Activated naive CD8-positive, alpha-beta T cell treated with anti-CD3 and anti-CD28 coated beads for 36 hours (primary cell): ENCODE measurements at regions not wholly inside any gene's neighbourhood (a gene's known extent, or its start where the extent isn't known, plus 50 kb on each side); places are given as distances from the start of the nearest gene placed in this dataset.

Source experiments
- DNase-seq: peaks from one replicate; pipeline ENCODE4 v3.0.0; 2021
- H3K27ac Mint-ChIP-seq: one replicate; pipeline ENCODE4 v1.8.0; 2022; ENCODE audit warnings: mild to moderate bottlenecking, moderate library complexity, mixed read lengths
- H3K27me3 Mint-ChIP-seq: one replicate; pipeline ENCODE4 v1.8.0; 2022; ENCODE audit warnings: mild to moderate bottlenecking, mixed read lengths
- H3K36me3 Mint-ChIP-seq: one replicate; pipeline ENCODE4 v1.8.0; 2021; ENCODE audit warnings: mild to moderate bottlenecking, mixed read lengths
- H3K4me1 Mint-ChIP-seq: one replicate; pipeline ENCODE4 v1.8.0; 2021; ENCODE audit warnings: mixed read lengths
- H3K4me3 Mint-ChIP-seq: one replicate; pipeline ENCODE4 v1.8.0; 2022; ENCODE audit warnings: mild to moderate bottlenecking, moderate library complexity, mixed read lengths
- H3K9me3 Mint-ChIP-seq: one replicate; pipeline ENCODE4 v1.8.0; 2022; ENCODE audit warnings: mixed read lengths

DNA sequence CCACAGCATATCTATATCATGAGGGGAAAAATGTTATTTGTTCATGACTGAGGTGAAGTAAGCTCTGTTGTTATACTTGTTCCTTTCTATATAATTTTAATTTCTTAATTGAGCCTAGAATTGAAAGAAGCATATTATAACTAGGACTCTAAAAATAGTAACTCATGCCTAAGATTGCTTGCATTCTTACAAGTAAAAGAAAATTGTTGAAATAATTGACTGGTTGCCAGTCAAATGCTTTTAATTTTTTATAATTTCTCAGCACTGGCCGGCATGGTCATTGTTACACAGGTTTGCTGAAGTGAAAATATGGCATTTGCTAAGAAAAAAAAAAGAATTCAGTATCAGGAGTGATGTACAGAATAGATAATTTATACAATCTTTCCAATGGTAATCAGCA, 104.8 kb downstream of the GASK1B start:
- H3K4me1 Mint-ChIP-seq, result no peaks in the 10 kb centered on the region
- H3K9me3 Mint-ChIP-seq, result no peaks in the 10 kb centered on the region
- DNase-seq, result no peak
- H3K27ac Mint-ChIP-seq, result no peak overlapping the region
- H3K36me3 Mint-ChIP-seq, result no peaks in the 10 kb centered on the region
- no peak overlapping the region for H3K4me3 Mint-ChIP-seq
- H3K27me3 Mint-ChIP-seq, result no peaks in the 10 kb centered on the region

DNA sequence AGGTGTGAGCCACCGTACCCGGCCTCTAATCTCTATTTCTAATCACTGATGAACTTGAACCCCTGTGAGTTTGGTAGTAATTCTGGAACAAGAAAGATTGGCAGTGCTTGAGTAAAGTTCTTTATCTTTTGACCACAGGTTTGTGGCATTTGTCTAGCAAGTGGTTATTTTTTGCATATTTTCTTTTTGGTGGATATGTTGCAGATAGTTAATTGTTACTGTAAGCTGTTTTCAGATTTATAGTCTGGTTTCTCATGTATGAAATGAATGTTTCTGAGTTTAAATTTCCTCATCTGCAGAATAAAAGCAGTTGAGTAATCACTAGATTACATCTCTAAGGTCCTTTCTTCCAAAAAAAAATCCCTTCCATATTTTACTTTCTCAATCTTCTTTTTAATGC, 105.2 kb downstream of the GASK1B start:
- no peak overlapping the region for H3K4me3 Mint-ChIP-seq
- H3K27me3 Mint-ChIP-seq, result no peaks in the 10 kb centered on the region
- H3K9me3 Mint-ChIP-seq, result no peaks in the 10 kb centered on the region
- H3K4me1 Mint-ChIP-seq, result no peaks in the 10 kb centered on the region
- H3K36me3 Mint-ChIP-seq, result no peaks in the 10 kb centered on the region
- DNase-seq, result no peak
- H3K27ac Mint-ChIP-seq, result no peak overlapping the region

DNA sequence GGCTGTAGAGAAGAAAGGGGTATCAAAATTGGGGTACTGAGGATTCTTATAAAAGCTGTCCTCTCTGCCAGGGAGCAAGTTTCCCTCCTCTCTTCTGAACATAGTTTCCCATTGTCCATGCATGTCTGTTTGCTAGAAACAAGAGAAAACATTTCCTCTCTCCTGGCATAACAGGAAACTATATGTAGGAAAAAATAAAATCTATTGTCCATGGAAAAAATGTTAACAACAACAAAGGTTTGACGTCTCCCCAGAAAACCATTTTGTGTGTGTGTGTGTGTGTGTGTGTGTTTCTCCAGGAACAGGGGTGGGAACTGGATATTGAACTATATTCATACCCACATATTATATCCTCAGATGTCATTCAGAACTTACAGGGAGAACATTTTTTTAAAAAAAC, 107.2 kb downstream of the GASK1B start:
- H3K9me3 Mint-ChIP-seq, result no peaks in the 10 kb centered on the region
- H3K27me3 Mint-ChIP-seq, result no peaks in the 10 kb centered on the region
- no peak for DNase-seq
- H3K36me3 Mint-ChIP-seq, result no peaks in the 10 kb centered on the region
- no peaks in the 10 kb centered on the region for H3K4me1 Mint-ChIP-seq
- no peak overlapping the region for H3K27ac Mint-ChIP-seq
- H3K4me3 Mint-ChIP-seq, result no peak overlapping the region

DNA sequence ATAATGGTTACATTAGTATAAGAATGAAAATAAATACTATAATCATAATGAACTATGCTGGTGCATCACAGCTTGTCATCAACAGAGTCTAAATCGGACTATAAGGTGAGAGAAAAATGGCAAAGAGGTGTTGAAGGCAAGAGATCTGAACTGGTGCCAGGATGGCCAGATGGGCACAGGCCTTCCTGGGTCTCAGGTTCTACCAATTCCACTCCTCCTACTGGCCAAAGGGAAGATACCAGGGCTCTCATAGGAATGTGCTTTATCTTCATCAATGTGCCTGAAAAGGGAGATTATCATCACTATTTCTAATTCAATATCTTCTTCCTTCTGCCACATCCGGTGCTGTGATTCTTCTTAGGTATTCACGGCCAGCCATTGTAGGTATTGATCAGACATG, 107.6 kb downstream of the GASK1B start:
- no peak for DNase-seq
- H3K4me1 Mint-ChIP-seq, result no peaks in the 10 kb centered on the region
- no peak overlapping the region for H3K4me3 Mint-ChIP-seq
- no peaks in the 10 kb centered on the region for H3K27me3 Mint-ChIP-seq
- no peaks in the 10 kb centered on the region for H3K36me3 Mint-ChIP-seq
- no peaks in the 10 kb centered on the region for H3K9me3 Mint-ChIP-seq
- no peak overlapping the region for H3K27ac Mint-ChIP-seq

DNA sequence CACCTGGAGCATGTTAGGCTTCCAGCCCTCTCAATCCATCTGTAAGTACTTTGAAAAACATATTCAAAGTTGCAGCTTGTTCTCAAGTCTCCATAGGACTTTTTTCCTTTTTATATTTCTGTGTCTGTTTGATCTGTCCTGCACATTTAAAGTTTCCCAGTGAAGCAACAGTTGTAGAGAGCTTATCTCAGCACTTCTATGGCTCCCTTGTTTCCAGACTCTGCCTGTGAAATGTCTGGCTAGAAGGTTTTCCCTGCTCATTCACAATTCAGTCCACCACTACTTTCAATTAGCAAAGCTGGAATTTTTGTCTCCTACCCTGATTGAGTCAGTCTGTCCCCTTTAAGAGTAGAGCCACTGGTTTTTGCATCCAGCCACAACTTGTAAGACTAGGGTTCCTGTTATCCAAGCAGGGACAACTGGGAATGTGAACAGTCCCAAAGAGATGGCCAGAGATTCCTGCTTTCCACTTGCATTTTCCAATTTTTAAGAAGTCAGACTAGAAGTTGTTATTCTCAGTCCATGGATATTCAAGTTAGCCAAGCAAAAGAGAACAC, 116.1 kb downstream of the GASK1B start:
- H3K27me3 Mint-ChIP-seq, result no peaks in the 10 kb centered on the region
- H3K27ac Mint-ChIP-seq, result no peak overlapping the region
- H3K9me3 Mint-ChIP-seq, result no peaks in the 10 kb centered on the region
- no peaks in the 10 kb centered on the region for H3K4me1 Mint-ChIP-seq
- DNase-seq, result no peak
- no peak overlapping the region for H3K4me3 Mint-ChIP-seq
- H3K36me3 Mint-ChIP-seq, result no peaks in the 10 kb centered on the region

DNA sequence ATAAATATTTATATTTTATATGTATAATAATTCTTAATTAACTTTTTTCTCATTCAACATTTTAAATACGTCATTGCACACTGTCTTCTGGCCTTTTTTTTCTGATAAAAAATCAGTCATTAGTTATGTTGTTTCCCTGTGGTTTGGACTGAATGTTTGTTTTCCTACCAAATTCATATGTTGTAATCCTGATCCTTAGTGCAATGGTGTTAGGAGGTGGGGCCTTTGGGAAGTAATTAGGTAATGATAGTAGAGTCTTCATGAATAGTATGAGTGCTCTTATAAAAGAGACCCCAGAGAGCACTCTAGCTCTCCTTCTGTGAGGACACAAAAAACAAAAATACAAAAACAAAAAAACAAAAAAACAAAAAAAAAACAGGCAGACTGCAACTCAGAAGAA, 117.2 kb downstream of the GASK1B start:
- H3K9me3 Mint-ChIP-seq, result no peaks in the 10 kb centered on the region
- no peaks in the 10 kb centered on the region for H3K36me3 Mint-ChIP-seq
- H3K4me3 Mint-ChIP-seq, result no peak overlapping the region
- no peak for DNase-seq
- H3K27ac Mint-ChIP-seq, result no peak overlapping the region
- H3K4me1 Mint-ChIP-seq, result no peaks in the 10 kb centered on the region
- no peaks in the 10 kb centered on the region for H3K27me3 Mint-ChIP-seq

DNA sequence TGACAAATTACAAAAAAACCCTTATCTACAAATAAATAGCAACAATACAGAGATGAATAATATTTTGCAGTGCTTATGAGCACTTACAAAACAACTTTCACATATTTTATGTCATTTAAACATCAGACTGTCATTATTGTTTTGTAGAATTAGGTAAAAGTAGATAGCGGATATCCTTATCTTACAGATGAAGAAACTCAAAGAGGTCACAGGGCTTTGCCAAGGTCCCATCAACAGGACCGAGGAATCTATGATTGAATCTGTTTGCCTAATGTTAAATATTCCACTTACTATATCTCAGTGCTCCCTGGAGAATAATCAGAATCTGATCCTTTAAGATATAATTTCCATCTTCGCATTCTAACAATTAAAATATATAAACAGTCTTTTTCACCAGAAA, 119.0 kb downstream of the GASK1B start:
- no peak for DNase-seq
- no peaks in the 10 kb centered on the region for H3K4me1 Mint-ChIP-seq
- H3K27ac Mint-ChIP-seq, result no peak overlapping the region
- no peaks in the 10 kb centered on the region for H3K36me3 Mint-ChIP-seq
- H3K27me3 Mint-ChIP-seq, result no peaks in the 10 kb centered on the region
- H3K4me3 Mint-ChIP-seq, result no peak overlapping the region
- no peaks in the 10 kb centered on the region for H3K9me3 Mint-ChIP-seq

DNA sequence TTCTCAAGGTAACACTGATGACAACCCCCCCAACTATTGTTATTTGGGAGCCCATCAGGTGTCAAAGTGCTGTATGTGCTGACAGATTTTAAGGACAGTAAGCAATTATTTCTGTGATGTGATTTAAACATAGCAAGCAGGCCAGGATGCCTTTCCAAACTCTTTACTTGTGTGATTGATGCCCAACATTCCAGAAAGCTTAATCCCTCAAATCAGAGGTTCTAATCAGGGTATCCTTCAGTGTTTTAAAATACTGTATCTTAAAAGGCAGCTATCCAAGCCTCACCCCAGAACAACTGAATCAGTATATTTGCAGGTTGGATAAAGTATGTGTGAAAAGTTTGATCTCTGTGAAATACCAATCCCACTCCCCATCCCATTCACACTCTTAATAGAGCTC, 119.7 kb downstream of the GASK1B start:
- DNase-seq, result no peak
- H3K27ac Mint-ChIP-seq, result no peak overlapping the region
- no peak overlapping the region for H3K4me3 Mint-ChIP-seq
- H3K27me3 Mint-ChIP-seq, result no peaks in the 10 kb centered on the region
- no peaks in the 10 kb centered on the region for H3K36me3 Mint-ChIP-seq
- no peaks in the 10 kb centered on the region for H3K4me1 Mint-ChIP-seq
- H3K9me3 Mint-ChIP-seq, result no peaks in the 10 kb centered on the region

DNA sequence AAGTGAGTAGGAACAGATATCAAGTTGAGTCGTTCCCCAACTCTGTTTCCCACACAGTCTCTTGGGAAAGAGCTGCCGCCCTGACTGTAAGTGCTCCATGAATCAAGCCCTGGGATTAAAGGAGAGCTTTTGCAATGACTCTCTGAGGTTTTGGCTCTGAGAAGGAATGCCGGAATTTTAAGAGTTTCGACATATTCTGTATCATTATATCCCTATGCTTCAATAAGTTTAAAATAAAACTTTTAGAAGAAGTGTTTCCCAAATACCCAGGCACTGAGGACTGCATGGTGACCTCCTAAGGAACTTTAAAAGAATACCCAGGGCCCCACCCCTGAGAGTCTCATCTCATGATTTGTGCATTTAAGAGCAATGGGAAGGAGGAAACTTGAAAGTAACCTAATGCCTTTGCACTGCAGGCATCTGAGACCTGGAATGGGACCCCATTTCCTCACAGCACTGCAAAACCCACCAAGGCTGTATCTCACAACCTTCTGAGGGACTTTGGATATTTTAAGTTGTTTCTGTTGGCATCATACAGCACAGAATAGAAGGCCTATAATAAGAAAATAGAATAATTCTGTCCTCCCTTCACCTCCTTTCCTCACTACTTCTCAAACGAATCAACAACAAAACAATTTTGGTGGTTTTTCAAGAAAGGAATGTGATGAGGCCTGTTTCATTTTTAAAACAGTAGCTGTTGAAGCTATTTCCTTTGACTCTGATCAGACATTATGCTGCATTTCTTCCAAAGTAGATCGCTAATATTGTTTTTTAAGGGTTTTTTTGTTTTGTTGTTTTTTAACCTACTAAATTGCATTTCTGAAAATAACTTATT, 121.2 kb downstream of the GASK1B start:
- H3K36me3 Mint-ChIP-seq, result no peaks in the 10 kb centered on the region
- H3K27ac Mint-ChIP-seq, result no peak overlapping the region

DNA sequence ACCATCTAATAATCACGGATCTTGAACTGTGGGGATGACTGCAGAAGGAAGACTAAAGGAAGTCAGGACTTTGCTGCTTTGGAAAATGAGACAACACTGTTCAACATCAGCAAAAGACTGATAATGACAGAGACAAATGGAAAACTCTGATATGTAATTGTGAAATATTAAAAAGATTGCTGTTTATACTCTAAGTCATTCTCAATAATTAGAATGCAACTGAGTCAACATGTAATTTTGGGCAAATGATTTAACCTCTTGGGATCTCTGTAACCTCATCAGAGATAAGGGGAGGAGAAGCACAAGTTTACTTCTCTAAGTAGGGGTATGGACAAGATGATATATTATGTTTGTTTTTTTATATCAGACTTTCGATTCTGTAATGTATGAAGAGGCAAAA, 121.9 kb downstream of the GASK1B start:
- H3K27ac Mint-ChIP-seq, result no peak overlapping the region
- H3K4me1 Mint-ChIP-seq, result no peaks in the 10 kb centered on the region
- H3K9me3 Mint-ChIP-seq, result peaks cover 3% of the 10 kb centered on the region
- no peaks in the 10 kb centered on the region for H3K36me3 Mint-ChIP-seq
- H3K27me3 Mint-ChIP-seq, result no peaks in the 10 kb centered on the region
- no peak for DNase-seq
- no peak overlapping the region for H3K4me3 Mint-ChIP-seq

More for the DNA sequence above, 121.2 kb downstream of the GASK1B start:
- Mint-ChIP-seq H3K9me3 (no peaks in the 10 kb centered on the region), H3K27me3 (no peaks in the 10 kb centered on the region), H3K4me3 (no peak overlapping the region), H3K4me1 (no peaks in the 10 kb centered on the region)
- no peak for DNase-seq

DNA sequence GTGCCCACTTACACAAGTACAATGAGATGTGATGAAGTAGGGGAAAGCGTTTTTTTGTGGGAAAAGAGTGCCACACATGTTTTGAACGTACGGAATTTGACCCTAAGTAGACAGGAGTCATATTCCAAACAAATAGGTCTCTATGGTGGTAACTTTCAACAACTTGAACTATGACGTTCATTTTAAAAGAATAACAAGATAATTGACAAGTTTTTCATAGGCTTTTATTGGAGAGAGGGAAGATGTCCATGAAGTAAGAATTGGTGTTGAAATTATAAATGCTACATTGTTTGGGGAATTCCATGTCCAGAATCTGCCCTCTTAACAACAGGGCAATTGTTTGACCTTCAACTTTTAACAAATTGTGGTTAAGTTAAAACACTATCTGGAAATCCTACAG, 126.5 kb downstream of the GASK1B start:
- Mint-ChIP-seq H3K9me3 (peaks cover 3% of the 10 kb centered on the region), H3K4me3 (no peak overlapping the region), H3K27ac (no peak overlapping the region), H3K36me3 (no peaks in the 10 kb centered on the region), H3K4me1 (no peaks in the 10 kb centered on the region), H3K27me3 (no peaks in the 10 kb centered on the region)
- DNase-seq, result no peak

DNA sequence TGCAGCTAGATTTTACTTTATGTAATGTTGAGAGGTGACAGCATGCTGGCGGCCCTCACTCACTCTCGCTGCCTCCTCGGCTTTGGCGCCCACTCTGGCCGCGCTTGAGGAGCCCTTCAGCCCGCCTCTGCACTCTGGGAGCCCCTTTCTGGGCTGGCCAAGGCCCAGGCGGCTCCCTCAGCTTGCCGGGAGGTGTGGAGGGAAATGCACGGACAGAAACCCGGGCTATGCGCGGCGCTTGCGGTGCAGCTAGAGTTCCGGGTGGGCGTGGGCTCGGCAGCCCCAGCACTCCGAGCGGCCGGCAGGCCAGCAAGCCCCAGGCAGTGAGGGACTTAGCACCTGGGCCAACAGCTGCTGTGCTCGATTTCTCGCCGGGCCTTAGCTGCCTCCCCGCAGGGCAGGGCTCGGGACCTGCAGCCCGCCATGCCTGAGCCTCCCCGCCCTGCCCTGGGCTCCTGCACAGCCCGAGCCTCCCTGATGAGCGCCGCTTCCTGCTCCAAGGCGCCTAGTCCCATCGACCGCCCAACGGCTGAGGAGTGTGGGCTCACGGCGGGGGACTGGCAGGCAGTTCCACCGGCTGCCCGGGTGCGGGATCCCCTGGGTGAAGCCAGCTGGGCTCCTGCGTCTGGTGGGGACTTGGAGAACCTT, 128.7 kb downstream of the GASK1B start:
- Mint-ChIP-seq H3K27ac (no peak overlapping the region), H3K9me3 (peaks cover 4% of the 10 kb centered on the region), H3K4me1 (no peaks in the 10 kb centered on the region), H3K4me3 (no peak overlapping the region), H3K27me3 (no peaks in the 10 kb centered on the region), H3K36me3 (no peaks in the 10 kb centered on the region)
- DNase-seq, result no peak

DNA sequence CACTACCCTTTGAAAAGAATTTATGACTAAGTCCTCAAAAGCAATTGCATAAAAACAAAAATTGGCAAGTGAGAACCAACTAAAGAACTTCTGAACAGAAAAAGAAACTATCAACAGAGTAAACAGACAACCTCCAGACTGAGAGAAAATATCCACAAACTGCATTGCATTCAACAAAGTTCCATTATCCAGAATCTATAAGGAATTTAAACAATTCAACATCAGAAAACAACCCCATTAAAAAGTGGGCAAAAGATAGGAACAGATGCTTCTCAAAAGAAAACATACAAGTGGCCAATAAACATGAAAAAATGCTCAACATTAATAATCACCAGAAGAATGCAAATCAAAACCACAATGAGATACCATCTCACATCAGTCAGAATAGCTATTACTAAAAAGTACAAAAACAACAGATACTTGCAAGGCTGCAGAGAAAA, 130.2 kb downstream of the GASK1B start:
- no peaks in the 10 kb centered on the region for H3K36me3 Mint-ChIP-seq
- H3K27me3 Mint-ChIP-seq, result no peaks in the 10 kb centered on the region
- DNase-seq, result no peak
- H3K4me1 Mint-ChIP-seq, result no peaks in the 10 kb centered on the region
- no peak overlapping the region for H3K4me3 Mint-ChIP-seq
- peaks cover 8% of the 10 kb centered on the region for H3K9me3 Mint-ChIP-seq
- no peak overlapping the region for H3K27ac Mint-ChIP-seq

DNA sequence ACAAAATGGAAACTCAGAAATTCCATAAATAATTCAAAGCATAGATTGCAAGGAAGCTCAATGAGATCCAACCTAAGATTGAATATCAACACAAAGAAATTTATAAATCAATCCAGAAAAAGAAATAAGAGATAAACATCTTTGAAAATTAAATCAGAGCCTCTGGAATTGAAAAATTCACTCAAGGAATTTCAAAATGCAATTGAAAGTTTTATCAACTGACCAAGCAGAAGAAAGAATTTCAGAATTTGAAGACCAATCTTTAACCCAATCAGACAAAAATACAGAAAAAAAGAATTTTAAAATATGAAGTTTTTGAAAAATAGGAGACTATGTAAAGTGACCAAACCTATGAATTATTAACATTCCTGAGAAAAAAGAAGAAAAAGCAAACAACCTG, 134.1 kb downstream of the GASK1B start:
- Mint-ChIP-seq H3K36me3 (no peaks in the 10 kb centered on the region), H3K27ac (no peak overlapping the region), H3K4me1 (no peaks in the 10 kb centered on the region), H3K9me3 (peaks cover 5% of the 10 kb centered on the region), H3K27me3 (no peaks in the 10 kb centered on the region), H3K4me3 (no peak overlapping the region)
- DNase-seq, result no peak

DNA sequence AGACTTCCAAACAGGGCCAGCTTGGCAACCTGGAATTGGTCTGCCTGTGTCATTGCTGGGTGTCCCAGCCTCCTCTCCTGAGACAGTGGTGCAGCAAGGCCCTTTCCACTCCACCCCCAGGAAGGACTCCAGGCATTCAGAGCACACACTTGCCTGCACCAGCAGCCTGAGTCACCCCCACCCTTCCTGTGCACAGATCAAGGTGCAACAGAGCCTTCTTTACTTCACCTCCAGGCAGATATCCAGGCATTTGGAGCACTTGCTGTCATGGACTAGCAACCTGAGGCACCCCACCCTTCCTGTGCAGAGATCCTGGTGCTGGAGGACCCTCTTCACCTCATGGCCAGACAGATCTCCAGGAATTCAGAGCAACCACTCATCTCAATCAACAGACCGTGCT, 135.8 kb downstream of the GASK1B start:
- no peak for DNase-seq
- Mint-ChIP-seq H3K4me1 (no peaks in the 10 kb centered on the region), H3K4me3 (no peak overlapping the region), H3K9me3 (peaks cover 5% of the 10 kb centered on the region), H3K27me3 (no peaks in the 10 kb centered on the region), H3K36me3 (no peaks in the 10 kb centered on the region), H3K27ac (no peak overlapping the region)
